Ishikawa (cell line): ENCODE measurements at regions not wholly inside any gene's neighbourhood (a gene's known extent, or its start where the extent isn't known, plus 50 kb on each side); places are given as distances from the start of the nearest gene placed in this dataset.

ENCODE experiments used
- CEBPB ChIP-seq: IDR thresholded peaks from 2 replicates; pipeline ENCODE4 v1.6.1; 2012
- CREB1 ChIP-seq: IDR thresholded peaks from 2 replicates; pipeline ENCODE4 v1.6.1; 2012; ENCODE audit warnings: low read depth
- EGR1 ChIP-seq: IDR thresholded peaks from 2 replicates; pipeline ENCODE4 v1.6.1; 2012
- EP300 ChIP-seq: IDR thresholded peaks from 2 replicates; pipeline ENCODE4 v1.6.1; 2012; ENCODE audit warnings: borderline replicate concordance
- FOXM1 ChIP-seq: IDR thresholded peaks from 2 replicates; pipeline ENCODE4 v1.6.1; 2012; ENCODE audit warnings: low read depth, borderline replicate concordance
- NFIC ChIP-seq: IDR thresholded peaks from 2 replicates; pipeline ENCODE4 v1.6.1; 2012
- RAD21 ChIP-seq: IDR thresholded peaks from 2 replicates; pipeline ENCODE4 v1.6.1; 2012; ENCODE audit warnings: low read depth
- TAF1 ChIP-seq: IDR thresholded peaks from 2 replicates; pipeline ENCODE4 v1.6.1; 2012; ENCODE audit warnings: low read depth, mild to moderate bottlenecking
- TCF12 ChIP-seq: IDR thresholded peaks from 2 replicates; pipeline ENCODE4 v1.6.1; 2012; ENCODE audit warnings: low read depth
- TEAD4 ChIP-seq: IDR thresholded peaks from 2 replicates; pipeline ENCODE4 v1.6.1; 2012
- USF1 ChIP-seq: IDR thresholded peaks from 2 replicates; pipeline ENCODE4 v1.6.1; 2012
- YY1 ChIP-seq: IDR thresholded peaks from 2 replicates; pipeline ENCODE4 v1.6.1; 2012; ENCODE audit warnings: low read depth
- ZBTB7A ChIP-seq: IDR thresholded peaks from 2 replicates; pipeline ENCODE4 v1.6.1; 2012; ENCODE audit warnings: low read depth
- TF ChIP-seq, protein P1 (sequence below): IDR thresholded peaks from 2 replicates; pipeline ENCODE4 v1.6.1; 2012
- TF ChIP-seq, protein P2 (sequence below): IDR thresholded peaks from 2 replicates; pipeline ENCODE4 v1.6.1; 2012; ENCODE audit warnings: low read depth, mild to moderate bottlenecking

- TF ChIP-seq RAD21: no peak
- TF ChIP-seq, protein P1, sequence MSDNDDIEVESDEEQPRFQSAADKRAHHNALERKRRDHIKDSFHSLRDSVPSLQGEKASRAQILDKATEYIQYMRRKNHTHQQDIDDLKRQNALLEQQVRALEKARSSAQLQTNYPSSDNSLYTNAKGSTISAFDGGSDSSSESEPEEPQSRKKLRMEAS: no peak
- TF ChIP-seq EGR1: no peak
- no peak for TF ChIP-seq YY1
- no peak for TF ChIP-seq CEBPB
- no peak for TF ChIP-seq EP300
- TF ChIP-seq ZBTB7A: no peak
These were observed 271.4 kb downstream of the ETAA1 start for GRCh38 chr2:67668538-67668937.

DNA sequence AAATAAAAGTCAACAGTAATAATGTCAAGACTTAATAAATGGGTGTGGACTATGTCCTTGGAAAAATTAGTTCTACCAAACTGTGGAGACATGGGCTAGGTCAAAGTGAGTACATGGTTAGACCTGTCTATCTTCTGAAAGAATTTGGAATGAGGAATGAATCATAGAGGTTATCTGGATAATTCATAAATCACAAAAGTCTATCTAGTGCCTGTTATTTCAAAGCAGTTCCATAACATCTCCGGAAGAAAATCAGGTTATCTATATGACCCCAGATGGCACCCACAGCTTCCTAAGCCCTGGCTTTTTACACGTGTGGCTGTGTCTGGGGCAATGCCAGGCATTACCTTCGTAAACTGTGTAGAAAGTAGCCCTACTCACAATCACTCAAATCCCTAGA is 272.0 kb downstream of the ETAA1 start:
- TF ChIP-seq TAF1: no peak
- TF ChIP-seq EP300: no peak
- TF ChIP-seq TCF12: no peak
- TF ChIP-seq, protein P1: no peak
- TF ChIP-seq FOXM1: no peak
- no peak for TF ChIP-seq EGR1
- no peak for TF ChIP-seq NFIC
- TF ChIP-seq, protein P2, sequence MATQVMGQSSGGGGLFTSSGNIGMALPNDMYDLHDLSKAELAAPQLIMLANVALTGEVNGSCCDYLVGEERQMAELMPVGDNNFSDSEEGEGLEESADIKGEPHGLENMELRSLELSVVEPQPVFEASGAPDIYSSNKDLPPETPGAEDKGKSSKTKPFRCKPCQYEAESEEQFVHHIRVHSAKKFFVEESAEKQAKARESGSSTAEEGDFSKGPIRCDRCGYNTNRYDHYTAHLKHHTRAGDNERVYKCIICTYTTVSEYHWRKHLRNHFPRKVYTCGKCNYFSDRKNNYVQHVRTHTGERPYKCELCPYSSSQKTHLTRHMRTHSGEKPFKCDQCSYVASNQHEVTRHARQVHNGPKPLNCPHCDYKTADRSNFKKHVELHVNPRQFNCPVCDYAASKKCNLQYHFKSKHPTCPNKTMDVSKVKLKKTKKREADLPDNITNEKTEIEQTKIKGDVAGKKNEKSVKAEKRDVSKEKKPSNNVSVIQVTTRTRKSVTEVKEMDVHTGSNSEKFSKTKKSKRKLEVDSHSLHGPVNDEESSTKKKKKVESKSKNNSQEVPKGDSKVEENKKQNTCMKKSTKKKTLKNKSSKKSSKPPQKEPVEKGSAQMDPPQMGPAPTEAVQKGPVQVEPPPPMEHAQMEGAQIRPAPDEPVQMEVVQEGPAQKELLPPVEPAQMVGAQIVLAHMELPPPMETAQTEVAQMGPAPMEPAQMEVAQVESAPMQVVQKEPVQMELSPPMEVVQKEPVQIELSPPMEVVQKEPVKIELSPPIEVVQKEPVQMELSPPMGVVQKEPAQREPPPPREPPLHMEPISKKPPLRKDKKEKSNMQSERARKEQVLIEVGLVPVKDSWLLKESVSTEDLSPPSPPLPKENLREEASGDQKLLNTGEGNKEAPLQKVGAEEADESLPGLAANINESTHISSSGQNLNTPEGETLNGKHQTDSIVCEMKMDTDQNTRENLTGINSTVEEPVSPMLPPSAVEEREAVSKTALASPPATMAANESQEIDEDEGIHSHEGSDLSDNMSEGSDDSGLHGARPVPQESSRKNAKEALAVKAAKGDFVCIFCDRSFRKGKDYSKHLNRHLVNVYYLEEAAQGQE: no peak
- TF ChIP-seq CEBPB: no peak
- no peak for TF ChIP-seq YY1
- TF ChIP-seq RAD21: no peak
- no peak for TF ChIP-seq CREB1
- TF ChIP-seq TEAD4: no peak
- TF ChIP-seq ZBTB7A: no peak
- TF ChIP-seq USF1: no peak

DNA sequence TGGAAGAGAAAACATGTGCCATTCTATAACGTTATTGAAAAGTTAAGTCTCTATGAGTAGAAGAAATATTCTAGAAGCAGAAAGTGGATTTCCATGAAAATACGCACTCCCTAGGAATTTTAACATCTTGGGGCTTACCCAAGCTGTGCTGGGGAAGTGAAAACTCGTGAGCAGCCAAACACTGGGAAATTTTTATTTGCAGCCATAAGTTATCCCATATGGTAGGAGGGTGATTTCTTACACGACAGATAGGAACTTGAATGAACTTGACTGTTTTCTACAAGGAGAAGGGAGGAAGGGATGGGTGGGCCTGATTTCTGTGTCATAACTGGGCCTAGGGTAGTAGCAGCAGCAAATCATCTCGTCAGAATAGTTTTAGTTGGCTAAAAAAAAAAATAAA is 272.6 kb downstream of the ETAA1 start:
- TF ChIP-seq CEBPB: no peak
- TF ChIP-seq TCF12: no peak
- TF ChIP-seq EP300: no peak
- TF ChIP-seq ZBTB7A: no peak
- TF ChIP-seq NFIC: no peak
- TF ChIP-seq, protein P1: no peak
- TF ChIP-seq EGR1: no peak
- no peak for TF ChIP-seq FOXM1

GRCh38 chr2:67670747-67671183 is 273.6 kb downstream of the ETAA1 start:
- TF ChIP-seq FOXM1 (no peak), TAF1 (no peak), USF1 (no peak), RAD21 (no peak), TCF12 (no peak), EGR1 (no peak), YY1 (no peak), CEBPB (no peak), NFIC (no peak), CREB1 (no peak)
- TF ChIP-seq, protein P2: no peak

DNA sequence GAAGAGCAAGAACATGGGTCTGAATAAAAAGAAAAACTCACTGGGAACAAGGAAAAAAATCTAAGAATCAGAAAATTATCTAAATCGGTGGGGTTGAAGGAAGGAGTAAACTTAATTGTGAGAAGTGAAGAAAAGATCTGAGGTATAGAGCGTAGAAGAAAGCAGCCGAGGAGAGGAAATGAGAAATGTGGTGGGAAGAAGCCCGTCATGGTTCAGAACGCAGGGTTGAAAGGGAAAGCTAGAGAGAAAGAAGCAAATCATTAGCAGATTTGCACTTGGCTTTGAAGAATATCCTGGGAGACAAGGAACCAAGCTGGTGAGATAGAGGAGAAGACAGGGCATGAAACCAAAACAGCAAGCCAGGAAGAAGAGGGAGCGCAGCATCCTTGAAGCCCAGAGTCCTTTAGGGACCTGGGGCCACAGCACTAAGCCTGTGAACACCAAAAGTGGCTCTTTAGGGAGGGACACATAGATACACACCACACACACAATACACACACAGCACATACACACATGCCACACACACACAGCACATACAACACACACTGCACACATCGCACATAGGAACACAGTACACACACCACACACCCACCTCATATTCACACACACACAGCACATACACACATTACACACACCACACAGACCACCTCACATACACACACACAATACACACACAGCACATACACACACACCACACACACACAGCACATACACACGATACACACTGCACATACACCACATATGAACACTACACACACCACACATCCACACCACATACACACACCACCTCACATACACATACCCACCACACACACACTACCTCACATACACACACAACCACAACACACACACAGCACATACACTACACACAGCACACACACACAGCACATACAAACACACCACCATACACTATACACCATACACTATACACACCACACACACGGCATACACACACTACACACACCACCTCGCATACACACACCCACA is 274.6 kb downstream of the ETAA1 start:
- TF ChIP-seq EGR1 (no peak), TAF1 (no peak), FOXM1 (no peak), RAD21 (no peak), TCF12 (no peak), CEBPB (no peak), ZBTB7A (no peak), EP300 (no peak), USF1 (no peak), TEAD4 (no peak), CREB1 (no peak), NFIC (no peak), YY1 (no peak)
- TF ChIP-seq, protein P1: no peak
- TF ChIP-seq, protein P2: no peak
